GM12878 (cell line): ENCODE measurements at regions not wholly inside any gene's neighbourhood (a gene's known extent, or its start where the extent isn't known, plus 50 kb on each side); places are given as distances from the start of the nearest gene placed in this dataset.

Source experiments
- FOXK2 ChIP-seq: fragments of 450-650 bp; IDR thresholded peaks from 2 replicates; pipeline ENCODE4 v1.6.1; 2017; ENCODE audit warnings: mild to moderate bottlenecking, moderate library complexity
- GATAD2B ChIP-seq: fragments of 450-650 bp; conservative IDR thresholded peaks from 2 replicates; pipeline ENCODE4 v1.6.1; 2017; ENCODE audit warnings: low read depth, mild to moderate bottlenecking, moderate library complexity
- POLR2A ChIP-seq: IDR thresholded peaks from 2 replicates; pipeline ENCODE4 v1.6.1; 2011; ENCODE audit warnings: low read depth, mild to moderate bottlenecking, low read length
- YY1 ChIP-seq: IDR thresholded peaks from 2 replicates; pipeline ENCODE4 v1.6.1; 2011; ENCODE audit warnings: low read depth, mild to moderate bottlenecking, low read length
- TF ChIP-seq, protein P1 (sequence below), 3 experiments: IDR thresholded peaks in 2 of 3; conservative IDR thresholded peaks in 1 of 3; 2 replicates each; pipeline ENCODE4 v1.5.1; 2011; ENCODE audit warnings: low read depth in 3 of 3, low read length in 3 of 3, mild to moderate bottlenecking in 3 of 3, control low read depth in 2 of 3, moderate library complexity in 2 of 3, inconsistent platforms in 1 of 3, mixed read lengths in 1 of 3; ENCODE audit not compliant: control insufficient read depth in 2 of 3, insufficient read depth in 1 of 3; ENCODE audit errors: extremely low read depth in 1 of 3
- TF ChIP-seq, protein P2 (sequence below): IDR thresholded peaks from 2 replicates; pipeline ENCODE4 v1.6.1; 2012; ENCODE audit warnings: improper control_type of control experiment, low read depth, low read length; ENCODE audit not compliant: insufficient replicate concordance

DNA sequence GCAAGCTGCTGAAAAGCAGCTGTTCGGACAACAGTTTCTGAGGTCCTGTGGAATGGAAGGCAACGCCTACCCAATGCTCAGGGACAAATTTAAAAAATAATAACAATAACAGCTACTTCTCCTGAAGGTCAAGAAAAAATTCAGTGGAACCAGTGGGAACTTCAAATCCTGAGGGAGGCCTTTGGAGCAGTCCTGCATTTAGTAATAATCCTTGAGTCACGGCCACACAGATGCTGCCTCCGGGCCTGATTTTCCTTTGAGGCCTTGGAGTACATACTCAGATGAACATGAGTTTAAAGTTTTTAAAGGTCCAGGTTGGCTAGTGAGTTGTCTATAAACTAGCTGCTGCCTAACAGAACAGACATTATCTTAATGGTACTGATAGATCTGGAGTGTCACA is 268.0 kb downstream of the MSRB3 start (continued):
- TF ChIP-seq, protein P1, sequence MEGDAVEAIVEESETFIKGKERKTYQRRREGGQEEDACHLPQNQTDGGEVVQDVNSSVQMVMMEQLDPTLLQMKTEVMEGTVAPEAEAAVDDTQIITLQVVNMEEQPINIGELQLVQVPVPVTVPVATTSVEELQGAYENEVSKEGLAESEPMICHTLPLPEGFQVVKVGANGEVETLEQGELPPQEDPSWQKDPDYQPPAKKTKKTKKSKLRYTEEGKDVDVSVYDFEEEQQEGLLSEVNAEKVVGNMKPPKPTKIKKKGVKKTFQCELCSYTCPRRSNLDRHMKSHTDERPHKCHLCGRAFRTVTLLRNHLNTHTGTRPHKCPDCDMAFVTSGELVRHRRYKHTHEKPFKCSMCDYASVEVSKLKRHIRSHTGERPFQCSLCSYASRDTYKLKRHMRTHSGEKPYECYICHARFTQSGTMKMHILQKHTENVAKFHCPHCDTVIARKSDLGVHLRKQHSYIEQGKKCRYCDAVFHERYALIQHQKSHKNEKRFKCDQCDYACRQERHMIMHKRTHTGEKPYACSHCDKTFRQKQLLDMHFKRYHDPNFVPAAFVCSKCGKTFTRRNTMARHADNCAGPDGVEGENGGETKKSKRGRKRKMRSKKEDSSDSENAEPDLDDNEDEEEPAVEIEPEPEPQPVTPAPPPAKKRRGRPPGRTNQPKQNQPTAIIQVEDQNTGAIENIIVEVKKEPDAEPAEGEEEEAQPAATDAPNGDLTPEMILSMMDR (IDR thresholded peaks at IDR 0.05 in 2 of 3, conservative IDR thresholded peaks at IDR 0.05 in 1 of 3; ENCODE audit: control insufficient read depth in 2 of 3, extremely low read depth in 1 of 3, insufficient read depth in 1 of 3, low read depth in 3 of 3, low read length in 3 of 3): no peak
- TF ChIP-seq GATAD2B (no peak), POLR2A (no peak), FOXK2 (no peak), YY1 (no peak)
- TF ChIP-seq, protein P2, sequence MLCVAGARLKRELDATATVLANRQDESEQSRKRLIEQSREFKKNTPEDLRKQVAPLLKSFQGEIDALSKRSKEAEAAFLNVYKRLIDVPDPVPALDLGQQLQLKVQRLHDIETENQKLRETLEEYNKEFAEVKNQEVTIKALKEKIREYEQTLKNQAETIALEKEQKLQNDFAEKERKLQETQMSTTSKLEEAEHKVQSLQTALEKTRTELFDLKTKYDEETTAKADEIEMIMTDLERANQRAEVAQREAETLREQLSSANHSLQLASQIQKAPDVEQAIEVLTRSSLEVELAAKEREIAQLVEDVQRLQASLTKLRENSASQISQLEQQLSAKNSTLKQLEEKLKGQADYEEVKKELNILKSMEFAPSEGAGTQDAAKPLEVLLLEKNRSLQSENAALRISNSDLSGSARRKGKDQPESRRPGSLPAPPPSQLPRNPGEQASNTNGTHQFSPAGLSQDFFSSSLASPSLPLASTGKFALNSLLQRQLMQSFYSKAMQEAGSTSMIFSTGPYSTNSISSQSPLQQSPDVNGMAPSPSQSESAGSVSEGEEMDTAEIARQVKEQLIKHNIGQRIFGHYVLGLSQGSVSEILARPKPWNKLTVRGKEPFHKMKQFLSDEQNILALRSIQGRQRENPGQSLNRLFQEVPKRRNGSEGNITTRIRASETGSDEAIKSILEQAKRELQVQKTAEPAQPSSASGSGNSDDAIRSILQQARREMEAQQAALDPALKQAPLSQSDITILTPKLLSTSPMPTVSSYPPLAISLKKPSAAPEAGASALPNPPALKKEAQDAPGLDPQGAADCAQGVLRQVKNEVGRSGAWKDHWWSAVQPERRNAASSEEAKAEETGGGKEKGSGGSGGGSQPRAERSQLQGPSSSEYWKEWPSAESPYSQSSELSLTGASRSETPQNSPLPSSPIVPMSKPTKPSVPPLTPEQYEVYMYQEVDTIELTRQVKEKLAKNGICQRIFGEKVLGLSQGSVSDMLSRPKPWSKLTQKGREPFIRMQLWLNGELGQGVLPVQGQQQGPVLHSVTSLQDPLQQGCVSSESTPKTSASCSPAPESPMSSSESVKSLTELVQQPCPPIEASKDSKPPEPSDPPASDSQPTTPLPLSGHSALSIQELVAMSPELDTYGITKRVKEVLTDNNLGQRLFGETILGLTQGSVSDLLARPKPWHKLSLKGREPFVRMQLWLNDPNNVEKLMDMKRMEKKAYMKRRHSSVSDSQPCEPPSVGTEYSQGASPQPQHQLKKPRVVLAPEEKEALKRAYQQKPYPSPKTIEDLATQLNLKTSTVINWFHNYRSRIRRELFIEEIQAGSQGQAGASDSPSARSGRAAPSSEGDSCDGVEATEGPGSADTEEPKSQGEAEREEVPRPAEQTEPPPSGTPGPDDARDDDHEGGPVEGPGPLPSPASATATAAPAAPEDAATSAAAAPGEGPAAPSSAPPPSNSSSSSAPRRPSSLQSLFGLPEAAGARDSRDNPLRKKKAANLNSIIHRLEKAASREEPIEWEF: no peak
